Large intestine (tissue), 3 donors: ENCODE measurements at regions not wholly inside any gene's neighbourhood (a gene's known extent, or its start where the extent isn't known, plus 50 kb on each side); places are given as distances from the start of the nearest gene placed in this dataset.
"Not testable (repeated sequence)": the region's sequence is repeated elsewhere in the genome, so short reads cannot be mapped to it uniquely, and the experiment has no call there.

Source experiments
- DNase-seq, 2 donors: peaks; one replicate each; pipeline versions ENCODE4 v3.0.0 to v3.0.0-alpha.2; 2013
- H3K27ac ChIP-seq: one replicate; pipeline ENCODE4 v1.5.1; 2013; ENCODE audit warnings: low read length
- H3K27me3 ChIP-seq: 2 replicates; pipeline ENCODE4 v1.6.1; 2013; ENCODE audit warnings: low read length; ENCODE audit not compliant: control insufficient read depth, insufficient read depth
- H3K36me3 ChIP-seq: 2 replicates; pipeline ENCODE4 v1.6.1; 2013; ENCODE audit warnings: low read length; ENCODE audit not compliant: control insufficient read depth, insufficient read depth
- H3K4me1 ChIP-seq: one replicate; pipeline ENCODE4 v1.6.1; 2013; ENCODE audit warnings: low read length; ENCODE audit not compliant: control insufficient read depth, insufficient read depth
- H3K4me3 ChIP-seq: one replicate; pipeline ENCODE4 v1.5.1; 2013; ENCODE audit warnings: low read length
- H3K9me3 ChIP-seq: one replicate; pipeline ENCODE4 v1.6.1; 2013; ENCODE audit warnings: mild to moderate bottlenecking, low read depth, low read length, moderate library complexity; ENCODE audit not compliant: control insufficient read depth
- WGBS: methylation state at CpG from one replicate; pipeline ENCODE4 v1.1.5; 2013; ENCODE audit warnings: low lambda C conversion rate; ENCODE audit not compliant: insufficient coverage; 5-methylcytosine and 5-hydroxymethylcytosine counted together

DNA sequence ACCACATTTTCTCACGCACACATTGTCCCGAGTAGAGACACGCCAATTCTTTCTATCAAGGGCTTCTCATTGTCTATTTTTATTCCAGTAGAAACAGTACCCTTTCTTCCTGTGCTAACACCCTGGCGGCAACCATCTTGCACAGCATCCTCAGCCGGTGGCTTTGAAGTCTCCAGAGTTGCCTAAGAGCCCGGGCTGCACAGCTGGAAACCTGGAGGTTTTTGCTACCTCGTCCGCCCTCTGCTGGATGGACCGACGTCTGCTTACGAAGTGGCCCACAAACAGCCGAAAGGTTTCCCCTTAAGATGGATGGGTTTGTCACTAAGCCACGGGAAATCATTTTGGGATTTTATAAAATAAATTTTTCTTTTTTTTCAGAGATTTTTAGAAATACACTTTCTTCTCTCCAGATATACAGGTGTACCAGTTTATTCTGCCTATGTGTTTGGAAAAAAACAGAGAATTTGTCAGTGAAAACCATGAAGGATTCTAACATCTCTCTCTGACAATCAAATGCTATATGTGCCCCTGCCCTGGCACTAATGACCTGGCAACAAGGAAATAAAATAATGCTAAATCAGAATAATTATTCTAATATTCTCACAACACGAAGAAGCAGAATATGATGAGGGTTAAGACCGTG, 81.8 kb upstream of the FAM204A start:
- H3K4me1 ChIP-seq = no peaks in the 10 kb centered on the region
- 0% methylated on average over 1 of the region's 15 CpGs for WGBS

GRCh38 chr10:118422241-118422640, 80.1 kb upstream of the FAM204A start:
- no peaks in the 10 kb centered on the region for H3K36me3 ChIP-seq
- peaks cover 18% of the 10 kb centered on the region for H3K27me3 ChIP-seq
- no peak overlapping the region for H3K27ac ChIP-seq
- DNase-seq = no peak
- no peak overlapping the region for H3K4me3 ChIP-seq
- 40% methylated on average over 2 of the region's 7 CpGs for WGBS
- no peaks in the 10 kb centered on the region for H3K4me1 ChIP-seq
- no peaks in the 10 kb centered on the region for H3K9me3 ChIP-seq

More for the DNA sequence above, 81.8 kb upstream of the FAM204A start:
- Histone ChIP-seq H3K27me3 (peaks cover 18% of the 10 kb centered on the region), H3K27ac (no peak overlapping the region), H3K9me3 (no peaks in the 10 kb centered on the region), H3K36me3 (no peaks in the 10 kb centered on the region), H3K4me3 (no peak overlapping the region)
- DNase-seq = peak; percentile 77 to 78

- H3K36me3 ChIP-seq, H3K4me1 ChIP-seq, H3K27ac ChIP-seq, H3K9me3 ChIP-seq, H3K4me3 ChIP-seq, DNase-seq: not testable (repeated sequence)
- whole genome bisulfite sequencing = no CpG with 5 or more reads among the region's 2 CpGs
- H3K27me3 ChIP-seq = peaks cover 21% of the 10 kb centered on the region
Measured at GRCh38 chr10:118420049-118420448, 77.9 kb upstream of the FAM204A start.

DNA sequence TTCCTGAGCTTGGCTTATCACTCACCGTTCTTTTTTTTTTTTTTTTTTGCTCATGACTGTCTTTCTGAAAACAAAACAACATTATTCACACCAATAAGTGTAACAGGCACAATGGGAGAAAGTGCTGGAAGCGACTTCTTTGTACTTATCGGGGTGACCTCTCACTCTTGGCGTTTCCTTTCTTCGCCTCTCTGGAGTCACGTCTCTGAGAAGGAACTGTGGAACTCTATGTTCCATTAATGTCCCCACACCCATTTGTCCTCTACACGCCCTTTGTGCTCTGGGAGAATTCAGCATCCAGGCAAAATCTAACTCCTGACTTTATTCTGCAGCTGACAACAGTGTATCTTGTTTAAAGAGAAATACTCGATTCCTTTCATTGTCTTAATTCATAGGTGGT, 70.8 kb upstream of the FAM204A start:
- 71% methylated on average over 1 of the region's 8 CpGs for WGBS
- peaks cover 3% of the 10 kb centered on the region for H3K27me3 ChIP-seq
- no peak overlapping the region for H3K4me3 ChIP-seq
- peaks cover 5% of the 10 kb centered on the region for H3K4me1 ChIP-seq
- no peaks in the 10 kb centered on the region for H3K36me3 ChIP-seq
- no peak for DNase-seq
- H3K9me3 ChIP-seq = no peaks in the 10 kb centered on the region
- no peak overlapping the region for H3K27ac ChIP-seq

DNA sequence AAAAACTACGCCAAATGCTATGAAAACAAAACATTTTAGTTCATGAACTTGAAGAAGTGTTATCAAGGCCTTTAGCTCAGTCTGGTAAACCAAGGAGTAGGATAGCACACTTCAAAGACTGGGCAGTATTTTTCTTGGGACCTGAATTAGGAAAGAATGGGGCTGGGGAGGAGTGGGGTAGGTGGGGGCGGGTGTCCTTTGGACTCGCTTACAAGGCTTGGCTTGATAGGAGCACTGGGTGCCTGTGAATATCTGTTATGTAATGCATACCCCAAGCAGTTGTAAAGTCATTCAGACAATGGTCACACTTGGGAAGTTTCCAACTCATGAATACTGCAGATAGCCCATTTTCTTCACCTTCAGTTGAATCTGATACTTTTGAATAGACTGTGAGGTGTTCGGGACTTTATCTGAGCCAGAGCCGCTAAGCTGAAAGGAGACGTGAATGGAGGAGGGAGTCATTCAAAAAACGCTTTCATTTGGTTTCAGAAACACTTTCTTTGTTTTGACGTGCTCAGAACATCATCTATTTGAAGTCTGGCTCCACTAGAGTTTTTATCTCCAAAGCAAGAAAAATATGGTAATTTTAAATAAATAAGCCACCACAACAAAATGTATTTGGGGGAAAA, 70.1 kb upstream of the FAM204A start:
- no peak overlapping the region for H3K4me3 ChIP-seq

GRCh38 chr10:118409295-118409694, 67.2 kb upstream of the FAM204A start:
- H3K9me3 ChIP-seq = no peaks in the 10 kb centered on the region
- H3K27ac ChIP-seq = no peak overlapping the region
- no peak overlapping the region for H3K4me3 ChIP-seq
- H3K4me1 ChIP-seq = peaks cover 5% of the 10 kb centered on the region
- H3K27me3 ChIP-seq = peaks cover 7% of the 10 kb centered on the region
- H3K36me3 ChIP-seq = no peaks in the 10 kb centered on the region
- WGBS = 23% methylated on average over 6 of the region's 6 CpGs
- DNase-seq = peak in 1 of 2 donors; percentile 12

More for the DNA sequence above, 70.1 kb upstream of the FAM204A start:
- H3K9me3 ChIP-seq = no peaks in the 10 kb centered on the region
- peaks cover 5% of the 10 kb centered on the region for H3K4me1 ChIP-seq
- WGBS = 74% methylated on average over 4 of the region's 8 CpGs
- no peak overlapping the region for H3K27ac ChIP-seq
- peaks cover 3% of the 10 kb centered on the region for H3K27me3 ChIP-seq
- no peaks in the 10 kb centered on the region for H3K36me3 ChIP-seq
- DNase-seq = no peak

DNA sequence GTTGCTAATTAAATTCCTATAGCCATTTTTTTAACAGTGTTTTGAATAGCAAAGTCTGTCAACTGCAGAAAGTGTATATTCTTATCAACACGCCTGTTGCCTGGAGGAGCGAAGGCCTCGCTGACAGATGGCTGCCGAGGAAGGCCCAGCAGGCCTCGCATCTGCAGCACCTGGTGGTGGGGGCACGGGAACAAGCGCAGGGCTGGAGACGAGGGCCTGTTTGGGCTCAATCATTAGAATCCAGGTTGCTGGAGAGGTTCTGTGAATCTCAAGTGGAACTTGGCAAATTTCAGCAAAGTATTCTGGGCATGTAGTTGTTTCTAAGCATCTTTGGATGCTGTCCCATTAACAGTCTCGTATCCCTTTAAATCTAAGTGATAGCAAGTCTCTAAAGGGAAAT, 66.1 kb upstream of the FAM204A start:
- no CpG with 5 or more reads among the region's 9 CpGs for WGBS
- Histone ChIP-seq H3K9me3 (no peaks in the 10 kb centered on the region), H3K4me1 (peaks cover 5% of the 10 kb centered on the region), H3K27me3 (peaks cover 8% of the 10 kb centered on the region), H3K36me3 (no peaks in the 10 kb centered on the region), H3K4me3 (no peak overlapping the region), H3K27ac (no peak overlapping the region)
- no peak for DNase-seq

DNA sequence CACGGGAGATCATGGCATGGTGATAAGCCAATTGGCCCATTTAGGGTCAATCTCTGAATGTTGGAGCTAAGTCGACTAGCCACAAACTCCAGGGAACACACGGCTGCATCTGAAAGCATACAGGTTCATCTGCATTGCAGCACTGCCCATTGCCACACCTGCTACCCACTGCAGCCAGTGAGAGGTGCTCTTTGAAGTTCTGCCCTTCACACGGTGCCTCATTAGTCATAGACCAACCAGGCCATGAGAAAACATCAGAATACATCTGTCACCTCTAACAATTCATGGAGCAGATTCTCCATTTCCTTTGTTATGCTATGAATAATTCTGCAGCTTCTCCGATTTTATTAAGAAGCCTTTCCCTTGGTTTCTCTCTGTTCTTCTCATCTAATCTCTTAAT, 65.7 kb upstream of the FAM204A start:
- no peak overlapping the region for H3K4me3 ChIP-seq
- WGBS = 78% methylated on average over 2 of the region's 5 CpGs
- H3K4me1 ChIP-seq = peaks cover 5% of the 10 kb centered on the region
- no peak overlapping the region for H3K27ac ChIP-seq
- H3K27me3 ChIP-seq = peaks cover 10% of the 10 kb centered on the region
- DNase-seq = peak in 1 of 2 donors; percentile 7
- no peaks in the 10 kb centered on the region for H3K9me3 ChIP-seq
- H3K36me3 ChIP-seq = no peaks in the 10 kb centered on the region

DNA sequence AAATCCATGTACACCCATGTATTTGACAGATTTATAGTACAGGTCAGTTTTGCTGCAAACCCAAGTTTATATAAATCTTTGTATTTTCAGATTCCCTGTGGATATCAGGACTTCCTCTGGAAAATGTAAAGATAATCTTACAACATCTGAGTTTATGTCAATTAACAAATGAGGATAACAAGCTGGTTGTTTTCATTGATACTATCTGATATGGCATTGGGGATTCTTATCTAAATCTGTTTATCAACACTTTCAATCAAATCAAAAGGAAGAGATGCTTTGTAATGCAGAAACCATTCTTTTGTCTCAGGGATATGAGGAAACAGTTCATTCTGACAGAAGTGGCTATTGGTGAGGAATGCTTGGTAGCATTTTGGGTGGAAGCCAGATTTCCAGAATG, 64.9 kb upstream of the FAM204A start:
- Histone ChIP-seq H3K27ac (no peak overlapping the region), H3K36me3 (no peaks in the 10 kb centered on the region), H3K4me3 (no peak overlapping the region), H3K4me1 (peaks cover 5% of the 10 kb centered on the region), H3K9me3 (no peaks in the 10 kb centered on the region), H3K27me3 (peaks cover 11% of the 10 kb centered on the region)
- DNase-seq = no peak

GRCh38 chr10:118405928-118406327, 63.8 kb upstream of the FAM204A start:
- peaks cover 11% of the 10 kb centered on the region for H3K27me3 ChIP-seq

GRCh38 chr10:118403967-118404366, 61.8 kb upstream of the FAM204A start:
- WGBS = no CpG with 5 or more reads among the region's 3 CpGs
- no peak for DNase-seq

More at GRCh38 chr10:118405928-118406327, 63.8 kb upstream of the FAM204A start:
- Histone ChIP-seq H3K27ac (no peak overlapping the region), H3K9me3 (no peaks in the 10 kb centered on the region), H3K4me3 (no peak overlapping the region), H3K4me1 (peaks cover 5% of the 10 kb centered on the region), H3K36me3 (no peaks in the 10 kb centered on the region)
- WGBS = no CpG with 5 or more reads among the region's 3 CpGs
- DNase-seq = no peak

More at GRCh38 chr10:118403967-118404366, 61.8 kb upstream of the FAM204A start:
- H3K9me3 ChIP-seq = no peaks in the 10 kb centered on the region
- H3K4me3 ChIP-seq = no peak overlapping the region
- H3K27me3 ChIP-seq = peaks cover 11% of the 10 kb centered on the region
- H3K27ac ChIP-seq = no peak overlapping the region
- no peaks in the 10 kb centered on the region for H3K36me3 ChIP-seq
- H3K4me1 ChIP-seq = no peaks in the 10 kb centered on the region
